Keratinocyte (primary cell): ENCODE measurements at regions not wholly inside any gene's neighbourhood (a gene's known extent, or its start where the extent isn't known, plus 50 kb on each side); places are given as distances from the start of the nearest gene placed in this dataset.

Experiments
- CTCF ChIP-seq, 3 experiments: IDR thresholded peaks in 1 of 3; conservative IDR thresholded peaks in 1 of 3; optimal IDR thresholded peaks in 1 of 3; 2 replicates in 2 of 3; 3 replicates in 1 of 3; pipeline versions ENCODE3 to v1.5.1; 2011; ENCODE audit warnings: low read length in 3 of 3, mild to moderate bottlenecking in 3 of 3, moderate library complexity in 2 of 3, control low read depth in 1 of 3, inconsistent platforms in 1 of 3; ENCODE audit not compliant: insufficient read depth in 2 of 3; ENCODE audit errors: extremely low read depth in 1 of 3
- EZH2 ChIP-seq: IDR thresholded peaks from one replicate; pipeline ENCODE4 v1.6.1; 2012; ENCODE audit warnings: inconsistent platforms, mild to moderate bottlenecking, low read length, moderate library complexity

- TF ChIP-seq EZH2 (no peak), CTCF (optimal IDR thresholded peaks at IDR 0.05 in 1 of 3, IDR thresholded peaks at IDR 0.05 in 1 of 3, conservative IDR thresholded peaks at IDR 0.05 in 1 of 3; ENCODE audit: extremely low read depth in 1 of 3, insufficient read depth in 2 of 3, low read length in 3 of 3) (peak; percentile 42 to 56 (median 49))
Measured at GRCh38 chr11:81644239-81644840, 1089.3 kb downstream of the FAM181B start.
